Prostate gland (tissue), 2 donors: ENCODE measurements at regions not wholly inside any gene's neighbourhood (a gene's known extent, or its start where the extent isn't known, plus 50 kb on each side); places are given as distances from the start of the nearest gene placed in this dataset.

Experiments used
- DNase-seq: peaks from one replicate; pipeline ENCODE4 v3.0.0-alpha.2; 2019; ENCODE audit warnings: low spot score
- H3K27ac ChIP-seq, 2 donors: fragments of 200-600 bp; sonication (generic); 2 replicates each; pipeline ENCODE4 v1.5.1; 2017 to 2019
- H3K27me3 ChIP-seq: fragments of 200-600 bp; sonication (generic); replicated peaks from 2 replicates; pipeline ENCODE4 v1.5.1; 2019; ENCODE audit not compliant: insufficient read depth
- H3K36me3 ChIP-seq, 2 donors: fragments of 200-600 bp; sonication (generic); 1 replicate in 1 of 2; 2 replicates in 1 of 2; pipeline versions ENCODE4 v1.5.1 to v1.8.1; 2017 to 2019
- H3K4me1 ChIP-seq: fragments of 200-600 bp; sonication (generic); replicated peaks from 2 replicates; pipeline ENCODE4 v1.5.1; 2019
- H3K4me3 ChIP-seq, 2 donors: fragments of 200-600 bp; sonication (generic); 2 replicates each; pipeline ENCODE4 v1.5.1; 2017 to 2019
- H3K9me3 ChIP-seq: fragments of 200-600 bp; sonication (generic); 2 replicates; pipeline ENCODE4 v1.5.1; 2017
- POLR2A ChIP-seq: fragments of 450-650 bp; IDR thresholded peaks from one replicate; pipeline ENCODE4 v1.6.1; 2016; ENCODE audit warnings: antibody characterized with exemption, mild to moderate bottlenecking
- POLR2AphosphoS5 ChIP-seq: sonication (generic); formaldehyde crosslinking; IDR thresholded peaks from one replicate; pipeline ENCODE4 v1.6.1; 2017; ENCODE audit warnings: antibody characterized with exemption
- WGBS: methylation state at CpG from one replicate; pipeline ENCODE4 v1.1.5; 2018; 5-methylcytosine and 5-hydroxymethylcytosine counted together
- intact Hi-C: fragments of 100-400 bp; cut with DNase I; formaldehyde crosslinking; loops from one replicate; pipeline ENCODE4 v1.14.2; 2022
- TF ChIP-seq, protein P1 (sequence below), 4 experiments: fragments of 200-600 bp in 2 of 4; fragments of 450-650 bp in 2 of 4; sonication (generic) in 2 of 4; IDR thresholded peaks; 1 replicate in 3 of 4; 2 replicates in 1 of 4; pipeline ENCODE4 v1.5.1; 2016 to 2019; ENCODE audit warnings: antibody characterized with exemption in 4 of 4, mild to moderate bottlenecking in 2 of 4, moderate library complexity in 2 of 4

DNA sequence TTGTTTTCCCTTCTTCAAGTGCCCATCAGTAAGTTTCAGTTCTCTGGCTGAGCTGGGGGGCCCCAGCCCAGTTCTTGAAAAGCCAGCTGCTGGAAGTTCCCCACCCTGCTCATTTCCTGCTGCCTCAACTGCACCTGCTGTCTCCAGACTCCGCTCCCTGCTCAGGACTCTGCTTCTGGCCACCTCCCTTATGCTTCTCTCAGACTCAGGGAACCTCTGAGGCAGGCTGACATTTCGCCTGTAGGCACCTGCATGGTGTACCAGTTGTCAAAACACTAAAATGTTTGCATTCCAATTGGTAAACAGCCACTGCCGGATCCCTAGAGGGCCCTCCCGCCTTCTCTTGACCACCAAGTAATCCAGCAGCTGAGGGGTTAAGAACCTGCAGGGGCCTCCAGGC is 136.5 kb upstream of the VRK1 start:
- no peaks in the 10 kb centered on the region for H3K4me1 ChIP-seq
- intact Hi-C loops, result no loop called here
- no peaks in the 10 kb centered on the region for H3K36me3 ChIP-seq
- H3K4me3 ChIP-seq, result no peak overlapping the region
- H3K27ac ChIP-seq, result no peak overlapping the region
- H3K9me3 ChIP-seq, result no peaks in the 10 kb centered on the region
- no peaks in the 10 kb centered on the region for H3K27me3 ChIP-seq
- WGBS, result 35% methylated on average over 4 of the region's 4 CpGs
- TF ChIP-seq, protein P1, sequence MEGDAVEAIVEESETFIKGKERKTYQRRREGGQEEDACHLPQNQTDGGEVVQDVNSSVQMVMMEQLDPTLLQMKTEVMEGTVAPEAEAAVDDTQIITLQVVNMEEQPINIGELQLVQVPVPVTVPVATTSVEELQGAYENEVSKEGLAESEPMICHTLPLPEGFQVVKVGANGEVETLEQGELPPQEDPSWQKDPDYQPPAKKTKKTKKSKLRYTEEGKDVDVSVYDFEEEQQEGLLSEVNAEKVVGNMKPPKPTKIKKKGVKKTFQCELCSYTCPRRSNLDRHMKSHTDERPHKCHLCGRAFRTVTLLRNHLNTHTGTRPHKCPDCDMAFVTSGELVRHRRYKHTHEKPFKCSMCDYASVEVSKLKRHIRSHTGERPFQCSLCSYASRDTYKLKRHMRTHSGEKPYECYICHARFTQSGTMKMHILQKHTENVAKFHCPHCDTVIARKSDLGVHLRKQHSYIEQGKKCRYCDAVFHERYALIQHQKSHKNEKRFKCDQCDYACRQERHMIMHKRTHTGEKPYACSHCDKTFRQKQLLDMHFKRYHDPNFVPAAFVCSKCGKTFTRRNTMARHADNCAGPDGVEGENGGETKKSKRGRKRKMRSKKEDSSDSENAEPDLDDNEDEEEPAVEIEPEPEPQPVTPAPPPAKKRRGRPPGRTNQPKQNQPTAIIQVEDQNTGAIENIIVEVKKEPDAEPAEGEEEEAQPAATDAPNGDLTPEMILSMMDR (IDR thresholded peaks at IDR 0.05), result no peak
- no peak for TF ChIP-seq POLR2AphosphoS5
- no peak for TF ChIP-seq POLR2A
- no peak for DNase-seq

DNA sequence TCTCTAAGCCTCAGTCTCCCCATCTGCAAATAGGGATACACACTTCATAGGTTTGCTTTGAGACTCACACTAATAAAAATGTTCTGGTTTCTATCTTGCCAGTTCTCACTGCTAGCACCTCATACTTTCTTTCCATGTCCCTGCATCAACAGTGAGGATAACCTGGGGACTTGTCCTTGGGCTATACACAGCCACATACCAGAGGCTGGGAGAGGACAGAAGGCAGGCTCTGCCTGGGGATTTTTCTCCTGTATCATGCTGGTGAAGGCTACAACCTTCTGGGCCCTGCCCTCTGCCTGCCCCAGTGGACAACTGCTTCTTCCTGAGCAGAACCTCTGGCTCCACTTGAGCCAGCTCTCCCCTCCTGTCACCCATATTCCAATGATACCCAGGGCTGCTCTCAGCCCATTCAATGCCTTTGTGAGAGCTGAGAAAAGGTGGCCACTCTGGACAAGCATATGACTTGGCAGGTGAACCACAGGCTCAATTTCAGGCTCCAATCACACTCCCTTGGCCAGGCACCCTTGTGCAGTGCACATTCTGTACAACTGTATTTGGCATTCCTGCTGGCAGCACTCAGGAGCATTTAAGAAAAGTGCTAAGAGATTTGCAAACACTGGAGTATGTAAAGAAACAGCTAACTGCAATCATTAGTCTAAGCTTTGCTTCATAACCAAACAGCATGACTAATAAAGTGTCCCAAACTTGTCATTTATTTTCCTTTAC is 135.8 kb upstream of the VRK1 start:
- Histone ChIP-seq H3K4me1 (no peaks in the 10 kb centered on the region), H3K9me3 (no peaks in the 10 kb centered on the region), H3K4me3 (no peak overlapping the region), H3K27ac (no peak overlapping the region), H3K27me3 (no peaks in the 10 kb centered on the region), H3K36me3 (no peaks in the 10 kb centered on the region)
- no peak for DNase-seq
- TF ChIP-seq POLR2A, result no peak
- TF ChIP-seq, protein P1 (IDR thresholded peaks at IDR 0.05), result no peak
- no peak for TF ChIP-seq POLR2AphosphoS5
- intact Hi-C loops, result no loop called here

DNA sequence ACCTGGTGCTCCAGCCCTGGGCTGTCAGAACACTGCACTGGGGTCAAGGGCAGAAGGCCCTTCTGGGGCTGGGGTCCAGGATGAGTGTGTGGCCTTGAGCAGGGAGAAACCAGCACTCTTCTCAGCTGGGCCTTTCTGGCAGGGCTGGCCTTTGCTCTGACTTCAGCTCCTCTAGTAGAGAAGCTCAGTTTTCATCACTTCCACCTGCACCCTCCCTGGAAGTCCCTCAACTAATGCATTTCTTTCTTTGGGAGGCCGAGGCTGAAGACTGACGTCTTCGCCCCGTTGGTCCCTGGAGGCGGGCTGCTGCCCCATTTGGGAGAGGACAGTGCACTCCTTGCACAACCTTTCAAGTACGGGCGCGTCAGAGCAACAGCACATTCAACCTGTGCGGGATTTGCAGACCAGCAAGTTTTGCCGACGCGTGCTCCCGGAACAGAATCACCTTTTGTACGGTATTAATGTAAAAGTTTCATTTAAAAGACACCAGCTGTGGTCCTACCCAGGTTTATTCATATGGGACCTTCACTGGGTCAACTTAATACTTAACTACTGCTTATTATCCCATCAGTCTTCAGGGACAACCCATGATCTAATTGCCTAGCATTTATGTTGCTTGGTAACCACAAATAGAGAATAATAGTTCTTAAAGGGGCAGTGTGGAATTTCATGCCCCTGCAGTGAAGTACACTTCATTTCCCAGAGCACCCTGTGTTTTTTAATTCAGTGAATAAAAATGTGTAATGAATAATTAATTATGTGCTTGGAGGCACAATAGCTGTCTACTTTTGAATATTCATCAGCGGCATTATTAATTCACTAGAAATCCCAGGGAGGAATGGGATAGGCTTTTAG is 134.8 kb upstream of the VRK1 start:
- Histone ChIP-seq H3K4me1 (no peaks in the 10 kb centered on the region), H3K27ac (no peak overlapping the region), H3K4me3 (no peak overlapping the region), H3K27me3 (no peaks in the 10 kb centered on the region), H3K9me3 (no peaks in the 10 kb centered on the region), H3K36me3 (no peaks in the 10 kb centered on the region)
- DNase-seq, result no peak
- intact Hi-C loops, result no loop called here
- WGBS, result 53% methylated on average over 15 of the region's 15 CpGs
- no peak for TF ChIP-seq POLR2A
- TF ChIP-seq POLR2AphosphoS5, result no peak
- TF ChIP-seq, protein P1 (IDR thresholded peaks at IDR 0.05), result no peak

DNA sequence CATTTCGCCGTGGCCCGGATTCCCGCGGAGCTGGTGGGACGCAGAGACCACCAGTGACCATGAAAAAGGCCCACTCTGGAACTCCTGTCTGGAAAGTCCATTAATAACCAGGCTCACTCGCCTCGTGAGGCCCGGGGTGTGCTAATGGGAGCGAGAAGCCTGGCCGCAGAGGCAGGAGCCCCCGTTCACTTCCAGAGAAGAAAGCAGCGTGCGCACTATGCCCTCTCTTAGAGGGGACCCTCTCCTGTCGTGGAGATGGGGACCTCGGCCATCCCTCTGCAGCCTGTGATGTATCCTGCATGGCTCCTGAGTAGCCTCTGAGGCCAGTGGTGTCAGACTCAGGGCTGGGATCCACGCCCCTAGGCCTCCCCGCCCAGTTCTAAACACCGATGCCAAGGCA is 134.1 kb upstream of the VRK1 start:
- TF ChIP-seq POLR2AphosphoS5, result no peak
- TF ChIP-seq, protein P1 (IDR thresholded peaks at IDR 0.05), result no peak
- DNase-seq, result no peak
- Histone ChIP-seq H3K4me1 (no peaks in the 10 kb centered on the region), H3K36me3 (no peaks in the 10 kb centered on the region), H3K4me3 (no peak overlapping the region), H3K27ac (no peak overlapping the region), H3K9me3 (no peaks in the 10 kb centered on the region), H3K27me3 (no peaks in the 10 kb centered on the region)
- intact Hi-C loops, result no loop called here
- WGBS, result 89% methylated on average over 19 of the region's 19 CpGs
